Naive thymus-derived CD4-positive, alpha-beta T cell (primary cell): ENCODE measurements at regions not wholly inside any gene's neighbourhood (a gene's known extent, or its start where the extent isn't known, plus 50 kb on each side); places are given as distances from the start of the nearest gene placed in this dataset.

Source experiments
- ATAC-seq: fragments of 150-1000 bp; cut with Tn5 transposase; 2 replicates; pipeline ENCODE4 v1.10.0; 2021; ENCODE audit warnings: mild to moderate bottlenecking, moderate library complexity
- CTCF ChIA-PET: fragments of 350-600 bp; sonication (Branson Sonifier 250); formaldehyde crosslinking; loops from one replicate; lab custom pipeline; 2021; ENCODE audit warnings: antibody characterized with exemption; lab: Charles Lee
- POLR2A ChIA-PET: fragments of 350-600 bp; sonication (Branson Sonifier 250); formaldehyde crosslinking; loops from one replicate; lab custom pipeline; 2021; ENCODE audit warnings: antibody characterized with exemption, inconsistent platforms; lab: Charles Lee
- DNase-seq, 9 donors: peaks; one replicate each; pipeline versions ENCODE4 v3.0.0 to v3.0.0-alpha.2; 2020 to 2022; ENCODE audit warnings: mixed read lengths in 1 of 9
- H3K27ac ChIP-seq: one replicate; pipeline ENCODE4 v1.7.0; 2013; ENCODE audit warnings: mild to moderate bottlenecking, low read depth, low read length, moderate library complexity
- H3K27me3 ChIP-seq, 2 donors: one replicate each; pipeline ENCODE4 v1.7.0; 2013; ENCODE audit warnings: low read length in 2 of 2, mild to moderate bottlenecking in 2 of 2, moderate library complexity in 2 of 2; ENCODE audit not compliant: control insufficient read depth in 2 of 2, insufficient read depth in 2 of 2
- H3K36me3 ChIP-seq, 3 experiments: 1 replicate in 2 of 3; 2 replicates in 1 of 3; pipeline ENCODE4 v1.7.0; 2013; ENCODE audit warnings: low read length in 3 of 3, mild to moderate bottlenecking in 3 of 3, moderate library complexity in 1 of 3; ENCODE audit not compliant: insufficient read depth in 3 of 3, control insufficient read depth in 2 of 3
- H3K4me1 ChIP-seq, 2 donors: one replicate each; pipeline ENCODE4 v1.7.0; 2013; ENCODE audit warnings: low read length in 2 of 2, mild to moderate bottlenecking in 2 of 2, moderate library complexity in 1 of 2; ENCODE audit not compliant: control insufficient read depth in 2 of 2, insufficient read depth in 2 of 2
- H3K4me3 ChIP-seq: 2 replicates; pipeline ENCODE4 v1.7.0; 2013; ENCODE audit warnings: mild to moderate bottlenecking, low read length
- H3K9me3 ChIP-seq, 3 experiments: 1 replicate in 2 of 3; 2 replicates in 1 of 3; pipeline ENCODE4 v1.7.0; 2013; ENCODE audit warnings: low read length in 3 of 3; ENCODE audit not compliant: control insufficient read depth in 2 of 3
- H3K27ac Mint-ChIP-seq, 9 donors: one replicate each; pipeline ENCODE4 v1.8.0; 2020 to 2022; ENCODE audit warnings: mixed read lengths in 9 of 9, mild to moderate bottlenecking in 8 of 9, moderate library complexity in 5 of 9, inconsistent platforms in 2 of 9
- H3K27me3 Mint-ChIP-seq, 5 donors: one replicate each; pipeline ENCODE4 v1.8.0; 2021 to 2022; ENCODE audit warnings: mixed read lengths in 5 of 5, mild to moderate bottlenecking in 1 of 5
- H3K36me3 Mint-ChIP-seq, 5 donors: one replicate each; pipeline ENCODE4 v1.8.0; 2020 to 2022; ENCODE audit warnings: mixed read lengths in 5 of 5, mild to moderate bottlenecking in 3 of 5, inconsistent platforms in 1 of 5
- H3K4me1 Mint-ChIP-seq, 7 donors: one replicate each; pipeline ENCODE4 v1.8.0; 2020 to 2022; ENCODE audit warnings: mixed read lengths in 7 of 7, mild to moderate bottlenecking in 3 of 7, inconsistent platforms in 1 of 7
- H3K4me3 Mint-ChIP-seq, 10 donors: one replicate each; pipeline ENCODE4 v1.8.0; 2020 to 2022; ENCODE audit warnings: mild to moderate bottlenecking in 10 of 10, mixed read lengths in 10 of 10, moderate library complexity in 6 of 10, inconsistent platforms in 2 of 10
- H3K9me3 Mint-ChIP-seq, 11 donors: one replicate each; pipeline ENCODE4 v1.8.0; 2020 to 2022; ENCODE audit warnings: mixed read lengths in 11 of 11, mild to moderate bottlenecking in 4 of 11, inconsistent platforms in 1 of 11, moderate library complexity in 1 of 11
- intact Hi-C, 2 donors: fragments of 100-400 bp; cut with micrococcal nuclease; formaldehyde crosslinking; loops; one replicate each; pipeline ENCODE4 v1.15.1; 2023

GRCh38 chr21:45344576-45344975 is 56.9 kb upstream of the POFUT2 start:
- H3K4me1 Mint-ChIP-seq, result peaks cover 0 to 5% (median 0%) of the 10 kb centered on the region in 7 donors
- POLR2A ChIA-PET, result no interaction called here
- Histone ChIP-seq H3K27ac (no peak overlapping the region), H3K4me3 (no peak overlapping the region), H3K36me3 (no peaks in the 10 kb centered on the region), H3K4me1 (no peaks in the 10 kb centered on the region), H3K9me3 (no peaks in the 10 kb centered on the region), H3K27me3 (no peaks in the 10 kb centered on the region)
- H3K36me3 Mint-ChIP-seq, result peaks cover 0 to 3% (median 0%) of the 10 kb centered on the region in 5 donors
- ATAC-seq, result no peak
- peaks cover 0 to 3% (median 0%) of the 10 kb centered on the region in 11 donors for H3K9me3 Mint-ChIP-seq
- peaks cover 2 to 15% (median 5%) of the 10 kb centered on the region in 5 donors for H3K27me3 Mint-ChIP-seq
- intact Hi-C loops, result no loop called here
- CTCF ChIA-PET, result no interaction called here
- no peak overlapping the region for H3K4me3 Mint-ChIP-seq
- no peak overlapping the region for H3K27ac Mint-ChIP-seq
- DNase-seq, result no peak

DNA sequence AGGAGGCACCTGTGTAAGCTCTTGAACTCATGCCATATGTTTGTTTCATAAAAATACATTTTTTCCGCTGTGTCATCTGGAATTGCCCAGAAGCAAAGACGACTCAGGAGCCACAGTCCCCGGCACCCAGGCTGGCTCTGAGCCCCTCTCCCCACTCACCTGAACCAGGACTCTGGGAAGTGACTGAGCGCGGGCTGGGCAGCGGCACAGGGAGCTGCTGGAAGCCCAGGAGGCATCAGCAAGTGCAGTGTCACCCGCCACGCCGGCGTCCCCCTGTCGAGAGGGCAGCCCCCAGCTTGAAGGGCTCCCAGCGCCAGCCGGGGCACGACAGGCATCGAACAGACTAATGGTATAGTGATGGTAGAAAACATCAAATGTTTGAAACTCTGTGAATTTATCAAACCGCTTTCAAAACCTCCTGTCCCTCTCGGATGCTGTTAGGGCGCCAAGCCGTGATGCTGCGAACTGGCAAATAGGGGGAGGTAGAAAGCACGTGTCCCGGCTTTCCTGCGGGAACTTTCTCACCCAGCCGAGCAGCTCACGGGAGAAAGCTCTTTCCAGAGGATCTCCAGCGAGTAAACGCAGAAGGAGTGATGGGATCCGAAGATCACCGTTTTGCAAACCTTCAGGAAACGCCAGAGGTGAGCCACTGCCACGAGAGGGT is 57.8 kb upstream of the COL18A1 start:
- POLR2A ChIA-PET, result no interaction called here
- DNase-seq, result no peak
- H3K4me1 ChIP-seq, result no peaks in the 10 kb centered on the region
- peaks cover 0 to 6% (median 0%) of the 10 kb centered on the region in 5 donors for H3K27me3 Mint-ChIP-seq
- H3K4me3 ChIP-seq, result no peak overlapping the region
- H3K27ac Mint-ChIP-seq, result no peak overlapping the region
- no peaks in the 10 kb centered on the region for H3K9me3 ChIP-seq
- no peak for ATAC-seq
- H3K36me3 ChIP-seq, result no peaks in the 10 kb centered on the region
- H3K9me3 Mint-ChIP-seq, result peaks cover 0 to 4% (median 0%) of the 10 kb centered on the region in 11 donors
- intact Hi-C loops, result no loop called here
- peaks cover 0 to 3% (median 0%) of the 10 kb centered on the region in 7 donors for H3K4me1 Mint-ChIP-seq
- H3K36me3 Mint-ChIP-seq, result no peaks in the 10 kb centered on the region
- H3K27me3 ChIP-seq, result no peaks in the 10 kb centered on the region
- H3K27ac ChIP-seq, result no peak overlapping the region
- no peak overlapping the region for H3K4me3 Mint-ChIP-seq
- CTCF ChIA-PET, result no interaction called here

DNA sequence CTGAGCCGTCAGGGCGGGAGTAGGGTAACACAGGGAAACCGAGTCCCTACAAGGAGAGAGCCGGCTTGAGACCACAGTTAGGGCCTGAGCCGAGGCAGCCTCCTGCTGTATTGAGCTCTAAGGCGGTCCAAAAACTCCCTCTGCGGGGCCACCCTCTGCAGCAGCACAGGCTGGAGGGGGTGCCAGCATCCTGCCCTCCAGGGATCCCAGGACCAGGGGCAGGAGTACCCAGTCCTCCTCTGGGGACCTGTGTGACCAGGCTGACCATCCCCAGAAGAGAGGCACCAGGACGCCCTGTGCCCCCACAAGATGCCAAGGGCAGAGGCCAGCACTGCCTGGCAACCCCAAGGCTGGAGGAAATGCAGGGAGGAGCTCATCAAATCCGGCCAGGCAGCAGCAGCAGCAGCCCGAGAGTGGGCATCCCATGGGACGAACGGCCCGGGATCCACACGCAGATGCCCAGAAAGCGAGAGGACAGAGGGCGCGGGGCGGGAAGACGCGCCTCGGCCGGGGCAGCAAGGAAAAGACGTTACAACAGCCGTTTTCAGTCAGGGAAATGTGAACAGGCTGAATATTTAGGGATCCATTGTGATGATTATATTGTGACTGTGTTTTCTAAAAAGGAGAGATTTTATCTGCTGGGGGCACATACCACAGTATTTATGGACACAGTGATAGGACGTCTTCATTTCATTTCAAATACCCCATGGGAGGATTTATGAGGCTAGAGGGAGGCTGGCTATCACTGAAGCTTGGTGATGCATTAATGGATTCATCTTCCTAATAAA is 57.1 kb upstream of the COL18A1 start:
- Histone ChIP-seq H3K4me1 (no peaks in the 10 kb centered on the region), H3K36me3 (no peaks in the 10 kb centered on the region), H3K27ac (no peak overlapping the region), H3K9me3 (no peaks in the 10 kb centered on the region), H3K27me3 (no peaks in the 10 kb centered on the region), H3K4me3 (no peak overlapping the region)
- H3K4me1 Mint-ChIP-seq, result peaks cover 0 to 3% (median 0%) of the 10 kb centered on the region in 7 donors
- POLR2A ChIA-PET, result no interaction called here
- no peak overlapping the region for H3K4me3 Mint-ChIP-seq
- intact Hi-C loops, result no loop called here
- H3K27me3 Mint-ChIP-seq, result peaks cover 0 to 6% (median 0%) of the 10 kb centered on the region in 5 donors
- CTCF ChIA-PET, result no interaction called here
- H3K27ac Mint-ChIP-seq, result no peak overlapping the region
- peaks cover 0 to 4% (median 0%) of the 10 kb centered on the region in 11 donors for H3K9me3 Mint-ChIP-seq
- no peak for DNase-seq
- no peak for ATAC-seq
- no peaks in the 10 kb centered on the region for H3K36me3 Mint-ChIP-seq

- H3K4me3 Mint-ChIP-seq, result no peak overlapping the region
- H3K4me1 Mint-ChIP-seq, result peaks cover 0 to 3% (median 0%) of the 10 kb centered on the region in 7 donors
- Histone ChIP-seq H3K4me1 (no peaks in the 10 kb centered on the region), H3K4me3 (no peak overlapping the region), H3K36me3 (no peaks in the 10 kb centered on the region), H3K9me3 (no peaks in the 10 kb centered on the region), H3K27me3 (no peaks in the 10 kb centered on the region), H3K27ac (no peak overlapping the region)
- H3K9me3 Mint-ChIP-seq, result peaks cover 0 to 4% (median 0%) of the 10 kb centered on the region in 11 donors
- CTCF ChIA-PET, result no interaction called here
- H3K27me3 Mint-ChIP-seq, result peaks cover 0 to 1% (median 0%) of the 10 kb centered on the region in 5 donors
- no peak for DNase-seq
- no peaks in the 10 kb centered on the region for H3K36me3 Mint-ChIP-seq
- POLR2A ChIA-PET, result no interaction called here
- no peak overlapping the region for H3K27ac Mint-ChIP-seq
- intact Hi-C loops, result no loop called here
- no peak for ATAC-seq
These were observed 56.2 kb upstream of the COL18A1 start for GRCh38 chr21:45348591-45349327.

DNA sequence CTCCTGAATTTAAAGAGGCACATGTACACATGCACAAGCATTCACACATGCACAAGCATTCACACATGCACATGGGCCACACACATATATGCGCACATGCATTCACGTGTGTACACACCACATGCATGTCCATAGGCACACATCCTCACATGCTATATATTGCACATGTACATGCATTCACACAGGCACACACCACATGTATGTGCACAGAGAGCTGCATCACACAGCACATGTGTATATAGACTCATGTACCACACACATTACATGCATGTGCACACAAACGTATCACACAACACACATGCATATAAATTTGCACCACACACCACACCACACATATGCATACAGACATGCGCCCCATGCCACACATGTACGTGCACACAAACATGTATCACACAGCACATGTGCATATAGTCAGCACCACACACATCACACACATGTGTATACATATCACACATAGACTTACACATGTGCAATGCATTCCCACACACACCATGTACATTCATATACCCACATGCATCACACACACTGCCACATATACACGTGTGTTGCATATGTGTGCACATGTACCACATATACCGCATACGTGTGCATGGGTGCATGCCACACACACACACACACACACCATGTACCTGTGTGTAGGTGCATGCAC is 54.6 kb upstream of the COL18A1 start:
- Mint-ChIP-seq H3K4me3 (no peak overlapping the region), H3K27ac (no peak overlapping the region), H3K36me3 (no peaks in the 10 kb centered on the region), H3K9me3 (peaks cover 0 to 4% (median 0%) of the 10 kb centered on the region in 11 donors), H3K4me1 (peaks cover 0 to 8% (median 0%) of the 10 kb centered on the region in 7 donors), H3K27me3 (peaks cover 0 to 15% (median 0%) of the 10 kb centered on the region in 5 donors)
- ChIA-PET CTCF (no interaction called here), POLR2A (interaction anchor here (1.2 kb wide), 1 partner anchor 28 kb away, joined by 3 read pairs; no protein-coding TSS in a partner anchor)
- no peaks in the 10 kb centered on the region for H3K9me3 ChIP-seq
- no peaks in the 10 kb centered on the region for H3K27me3 ChIP-seq
- ATAC-seq (peak; percentile 24), DNase-seq (no peak)
- no peaks in the 10 kb centered on the region for H3K36me3 ChIP-seq
- H3K4me3 ChIP-seq, result no peak overlapping the region
- no peak overlapping the region for H3K27ac ChIP-seq
- intact Hi-C loops, result no loop called here
- H3K4me1 ChIP-seq, result no peaks in the 10 kb centered on the region

GRCh38 chr21:45351061-45351460 is 53.9 kb upstream of the COL18A1 start:
- CTCF ChIA-PET, result no interaction called here
- H3K36me3 Mint-ChIP-seq, result no peaks in the 10 kb centered on the region
- POLR2A ChIA-PET, result no interaction called here
- DNase-seq (no peak), ATAC-seq (no peak)
- Histone ChIP-seq H3K4me1 (no peaks in the 10 kb centered on the region), H3K36me3 (no peaks in the 10 kb centered on the region), H3K9me3 (no peaks in the 10 kb centered on the region), H3K27ac (no peak overlapping the region), H3K27me3 (no peaks in the 10 kb centered on the region), H3K4me3 (no peak overlapping the region)
- no peak overlapping the region for H3K4me3 Mint-ChIP-seq
- H3K27me3 Mint-ChIP-seq, result peaks cover 0 to 21% (median 6%) of the 10 kb centered on the region in 5 donors
- H3K9me3 Mint-ChIP-seq, result peaks cover 0 to 4% (median 0%) of the 10 kb centered on the region in 11 donors
- no peak overlapping the region for H3K27ac Mint-ChIP-seq
- intact Hi-C loops, result no loop called here
- H3K4me1 Mint-ChIP-seq, result peaks cover 0 to 16% (median 5%) of the 10 kb centered on the region in 7 donors
